ENCODE measurements at regions not wholly inside any gene's neighbourhood (a gene's known extent, or its start where the extent isn't known, plus 50 kb on each side); places are given as distances from the start of the nearest gene placed in this dataset.

DNA sequence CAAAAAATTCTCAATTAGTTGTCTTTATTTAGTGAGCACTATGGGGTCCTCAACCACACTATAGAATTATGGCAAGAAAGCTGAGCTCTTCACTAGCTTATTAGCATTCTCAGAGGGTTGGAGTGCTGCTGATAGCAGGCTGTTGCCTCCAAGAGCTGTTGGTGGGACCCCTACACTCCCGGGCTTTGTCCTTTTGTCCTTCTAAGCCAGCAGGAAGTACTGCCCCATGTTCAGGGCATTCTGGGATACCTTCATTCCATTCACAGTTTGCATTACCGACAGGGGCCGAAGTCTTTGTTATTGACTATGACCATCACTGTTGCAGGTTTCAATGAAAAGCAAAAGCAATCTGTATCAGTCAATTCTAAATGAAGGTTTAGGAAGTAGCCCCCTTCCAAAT lies 89.5 kb upstream of the OTX2 start:
- TF ChIP-seq, protein P1, sequence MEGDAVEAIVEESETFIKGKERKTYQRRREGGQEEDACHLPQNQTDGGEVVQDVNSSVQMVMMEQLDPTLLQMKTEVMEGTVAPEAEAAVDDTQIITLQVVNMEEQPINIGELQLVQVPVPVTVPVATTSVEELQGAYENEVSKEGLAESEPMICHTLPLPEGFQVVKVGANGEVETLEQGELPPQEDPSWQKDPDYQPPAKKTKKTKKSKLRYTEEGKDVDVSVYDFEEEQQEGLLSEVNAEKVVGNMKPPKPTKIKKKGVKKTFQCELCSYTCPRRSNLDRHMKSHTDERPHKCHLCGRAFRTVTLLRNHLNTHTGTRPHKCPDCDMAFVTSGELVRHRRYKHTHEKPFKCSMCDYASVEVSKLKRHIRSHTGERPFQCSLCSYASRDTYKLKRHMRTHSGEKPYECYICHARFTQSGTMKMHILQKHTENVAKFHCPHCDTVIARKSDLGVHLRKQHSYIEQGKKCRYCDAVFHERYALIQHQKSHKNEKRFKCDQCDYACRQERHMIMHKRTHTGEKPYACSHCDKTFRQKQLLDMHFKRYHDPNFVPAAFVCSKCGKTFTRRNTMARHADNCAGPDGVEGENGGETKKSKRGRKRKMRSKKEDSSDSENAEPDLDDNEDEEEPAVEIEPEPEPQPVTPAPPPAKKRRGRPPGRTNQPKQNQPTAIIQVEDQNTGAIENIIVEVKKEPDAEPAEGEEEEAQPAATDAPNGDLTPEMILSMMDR (IDR thresholded peaks at IDR 0.05), result no peak
- TF ChIP-seq POLR2A (IDR thresholded peaks at IDR 0.05), result no peak

Measured in right lobe of liver (tissue), 4 donors.